Activated gamma-delta T cell treated with anti-CD3 and anti-CD28 coated beads, Interleukin-2, amount 50 U/mL, for 16 hours (primary cell): ENCODE measurements at regions not wholly inside any gene's neighbourhood (a gene's known extent, or its start where the extent isn't known, plus 50 kb on each side); places are given as distances from the start of the nearest gene placed in this dataset.
"Not testable (repeated sequence)": the region's sequence is repeated elsewhere in the genome, so short reads cannot be mapped to it uniquely, and the experiment has no call there.

Experiments
- DNase-seq: peaks from one replicate; pipeline ENCODE4 v3.0.0-alpha.2; 2020; ENCODE audit warnings: low read depth

DNA sequence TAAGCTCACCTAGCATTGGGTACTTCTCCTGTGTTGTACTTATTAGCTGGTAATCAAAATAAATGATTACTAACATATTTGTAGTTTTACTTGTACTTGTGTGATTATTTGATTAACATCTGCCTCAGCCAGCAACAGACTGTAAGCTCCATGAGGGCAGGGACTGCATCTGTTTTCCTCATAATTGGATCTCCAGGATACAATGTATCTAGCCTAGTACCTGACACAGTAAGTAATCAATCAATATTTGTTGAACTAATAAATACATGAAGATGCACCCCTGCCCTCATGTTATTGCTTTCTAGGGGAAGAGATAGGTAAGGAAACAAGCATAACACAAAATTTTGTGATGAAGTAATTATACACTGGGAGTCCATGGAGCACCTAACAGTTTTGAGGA, 101.5 kb downstream of the TENT5C start:
- no peak for DNase-seq

DNA sequence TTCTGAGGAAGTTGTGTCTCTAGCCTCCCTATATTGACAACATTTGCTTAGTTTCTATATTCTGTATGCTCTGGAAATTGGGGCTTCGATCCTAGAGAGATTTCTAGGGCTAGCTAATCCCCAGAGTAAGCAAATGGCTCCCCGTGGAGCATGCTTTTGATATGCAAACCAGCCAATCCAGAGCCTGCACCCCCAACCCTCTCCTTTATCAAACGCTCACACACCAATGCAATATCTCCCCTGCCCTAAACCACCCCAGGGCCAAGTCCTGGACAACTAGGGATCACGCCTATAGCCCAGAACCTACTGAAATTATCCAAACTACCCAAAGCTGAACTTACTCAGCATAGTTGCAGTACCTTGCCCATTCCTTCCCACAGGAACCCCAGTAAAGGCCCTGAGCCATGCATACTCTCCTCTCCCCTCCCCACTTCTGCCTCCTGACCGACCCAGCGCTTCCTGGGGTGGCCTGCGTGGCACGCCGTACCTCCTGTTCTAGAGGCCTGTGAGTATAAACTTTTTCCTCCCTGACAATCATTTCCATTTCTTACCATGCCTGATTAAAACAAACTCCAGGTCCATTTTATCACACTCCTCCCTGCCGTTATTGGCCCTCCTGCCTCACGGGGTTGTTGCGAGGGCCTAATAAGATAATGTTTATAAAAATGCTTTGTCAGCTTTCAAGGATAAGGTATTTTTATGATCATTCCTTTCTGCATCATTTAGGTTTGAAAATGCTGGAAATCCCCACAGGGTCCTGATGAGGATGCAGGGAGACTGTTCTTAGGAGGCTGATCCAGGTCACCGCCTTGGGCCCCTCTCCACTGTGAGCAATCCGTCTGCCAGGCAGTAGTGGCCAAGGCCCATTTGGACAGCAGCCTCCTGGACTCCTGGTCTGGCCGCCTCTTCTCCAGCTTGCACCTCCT, 102.7 kb downstream of the TENT5C start:
- no peak for DNase-seq

DNA sequence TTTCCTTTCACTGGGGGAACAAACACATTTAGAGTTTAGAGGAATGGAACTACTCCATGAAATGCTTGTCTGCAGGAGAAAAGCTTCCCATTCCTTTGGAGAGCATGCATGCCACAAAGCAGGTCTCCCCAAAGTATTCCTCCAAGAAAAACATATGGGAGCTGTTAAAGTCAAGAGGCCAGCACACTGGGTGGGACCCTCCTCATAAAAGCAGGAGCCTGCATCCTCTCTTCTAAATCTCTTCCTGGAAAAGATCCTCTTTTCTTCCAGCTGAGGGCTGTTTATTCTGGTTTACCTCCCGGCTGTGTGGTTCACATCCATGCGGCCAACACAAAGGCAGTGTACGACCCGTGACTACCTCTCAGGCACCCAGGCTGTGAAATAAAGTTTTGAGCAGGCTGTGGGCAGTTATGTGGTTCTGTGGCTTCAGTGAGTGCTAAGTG, 103.4 kb downstream of the TENT5C start:
- DNase-seq = no peak

DNA sequence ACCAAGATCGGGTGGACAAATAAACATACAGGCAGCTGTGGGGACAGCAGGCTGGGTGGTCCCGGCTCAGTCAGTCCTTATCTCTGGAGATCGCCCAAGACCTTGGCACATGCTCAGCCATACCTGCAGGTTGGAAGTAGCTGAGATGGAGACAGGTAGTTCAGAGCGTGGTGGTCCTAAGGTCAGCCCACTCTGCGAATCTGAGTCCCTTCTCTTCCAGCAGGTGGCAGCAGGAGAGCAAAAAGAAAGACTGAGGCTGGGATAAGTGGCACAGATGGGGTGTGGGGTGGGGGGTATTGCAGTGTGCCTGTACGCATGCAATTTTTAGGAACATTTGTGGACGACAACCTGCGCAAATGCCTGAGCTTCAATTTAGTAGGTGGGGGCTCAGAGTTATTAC, 104.9 kb downstream of the TENT5C start:
- DNase-seq = no peak

DNA sequence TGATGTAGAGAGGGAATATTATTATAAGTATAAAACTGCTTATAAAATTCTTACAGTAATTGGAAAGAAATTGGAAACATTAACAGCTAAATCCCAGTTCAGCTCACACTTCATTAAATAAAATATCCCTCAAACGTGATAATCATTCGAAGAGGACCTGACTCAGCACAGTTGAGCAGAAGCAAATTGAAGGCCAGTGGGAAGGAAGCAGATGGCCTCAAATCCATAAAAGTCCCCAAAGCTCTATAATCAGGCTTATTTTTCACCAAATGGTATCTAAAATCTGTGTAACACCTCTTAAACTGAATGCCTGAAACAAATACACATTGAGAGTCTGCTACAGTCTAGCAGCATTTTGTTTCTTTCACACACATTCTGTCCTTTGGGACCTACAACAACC, 106.8 kb downstream of the TENT5C start:
- DNase-seq = no peak

DNA sequence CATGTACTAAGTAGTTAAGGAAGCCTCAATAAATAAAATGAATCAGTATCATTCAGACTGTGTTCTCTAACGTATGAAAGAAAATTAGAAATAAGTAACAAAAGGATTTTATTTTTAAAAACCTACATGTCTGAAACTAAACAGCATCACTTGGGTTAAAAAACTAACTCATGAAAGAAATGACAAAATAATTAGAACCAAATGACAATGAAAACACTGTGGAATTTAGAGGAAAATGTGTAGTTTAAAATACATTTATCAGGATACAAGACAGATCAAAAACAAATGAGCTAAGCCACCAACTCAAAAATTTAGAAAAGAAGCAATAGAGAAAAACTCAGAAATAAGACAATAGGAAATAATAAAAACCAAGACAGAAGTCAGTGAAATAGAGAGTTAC, 108.7 kb downstream of the TENT5C start:
- no peak for DNase-seq

DNA sequence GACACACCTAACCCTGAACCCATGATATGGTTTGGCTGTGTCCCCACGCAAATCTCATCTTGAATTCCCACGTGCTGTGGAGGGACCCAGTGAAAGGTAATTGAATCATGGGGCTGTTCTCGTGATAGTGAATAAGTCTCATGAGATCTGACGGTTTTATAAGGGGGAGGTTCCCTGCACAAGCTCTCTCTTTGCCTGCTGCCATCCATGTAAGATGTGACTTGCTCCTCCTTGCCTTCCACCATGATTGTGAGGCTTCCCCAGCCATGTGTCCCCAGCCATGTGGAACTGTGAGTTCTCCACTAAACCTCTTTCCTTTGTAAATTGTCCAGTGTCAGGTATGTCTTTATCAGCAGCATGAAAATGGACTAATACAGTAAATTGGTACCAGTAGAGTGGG, 110.2 kb downstream of the TENT5C start:
- DNase-seq = not testable (repeated sequence)

DNA sequence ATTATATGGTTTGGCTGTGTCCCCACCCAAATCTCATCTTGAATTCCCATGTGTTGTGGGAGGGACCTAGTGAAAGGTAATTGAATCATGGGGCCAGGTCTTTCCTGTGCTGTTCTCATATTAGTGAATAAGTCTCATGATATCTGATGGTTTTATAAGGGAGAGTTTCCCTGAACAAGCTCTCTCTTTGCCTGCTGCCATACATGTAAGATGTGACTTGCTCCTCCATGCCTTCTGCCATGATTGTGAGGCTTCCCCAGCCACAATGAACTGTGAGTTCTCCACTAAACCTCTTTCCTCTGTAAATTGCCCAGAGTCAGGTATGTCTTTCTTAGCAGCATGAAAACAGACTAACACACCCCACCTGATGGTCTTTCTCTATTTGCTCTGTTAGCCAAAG, 112.1 kb downstream of the TENT5C start:
- DNase-seq = not testable (repeated sequence)

DNA sequence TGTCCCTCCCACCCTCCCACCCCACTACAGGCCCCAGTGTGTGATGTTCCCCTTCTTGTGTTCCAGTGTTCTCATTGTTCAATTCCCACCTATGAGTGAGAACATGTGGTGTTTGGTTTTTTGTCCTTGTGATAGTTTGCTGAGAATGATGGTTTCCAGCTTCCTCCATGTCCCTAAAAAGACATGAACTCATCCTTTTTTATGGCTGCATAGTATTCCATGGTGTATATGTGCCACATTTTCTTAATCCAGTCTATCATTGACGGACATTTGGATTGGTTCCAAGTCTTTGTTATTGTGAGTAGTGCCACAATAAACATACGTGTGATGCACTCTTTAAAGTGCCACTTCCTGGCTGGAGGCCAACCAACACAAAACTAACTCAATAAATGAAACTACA, 112.7 kb downstream of the TENT5C start:
- not testable (repeated sequence) for DNase-seq

DNA sequence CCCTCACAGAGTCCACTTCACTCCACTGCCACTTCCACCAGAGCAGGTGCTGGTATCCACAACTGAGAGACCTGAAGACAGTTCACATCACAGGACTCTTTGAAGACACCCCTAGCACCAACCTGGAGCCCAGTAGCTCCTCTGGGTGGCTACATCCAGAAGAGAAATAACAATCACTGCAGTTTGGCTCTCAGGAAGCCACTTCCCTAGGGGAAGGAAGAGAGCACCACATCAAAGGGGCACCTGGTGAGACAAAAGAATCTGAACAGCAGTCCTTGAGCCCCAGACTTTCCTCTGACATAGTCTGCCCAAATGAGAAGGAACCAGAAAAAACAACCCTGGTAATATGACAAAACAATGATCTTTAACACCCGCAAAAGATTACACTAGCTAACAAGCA, 113.2 kb downstream of the TENT5C start:
- no peak for DNase-seq

DNA sequence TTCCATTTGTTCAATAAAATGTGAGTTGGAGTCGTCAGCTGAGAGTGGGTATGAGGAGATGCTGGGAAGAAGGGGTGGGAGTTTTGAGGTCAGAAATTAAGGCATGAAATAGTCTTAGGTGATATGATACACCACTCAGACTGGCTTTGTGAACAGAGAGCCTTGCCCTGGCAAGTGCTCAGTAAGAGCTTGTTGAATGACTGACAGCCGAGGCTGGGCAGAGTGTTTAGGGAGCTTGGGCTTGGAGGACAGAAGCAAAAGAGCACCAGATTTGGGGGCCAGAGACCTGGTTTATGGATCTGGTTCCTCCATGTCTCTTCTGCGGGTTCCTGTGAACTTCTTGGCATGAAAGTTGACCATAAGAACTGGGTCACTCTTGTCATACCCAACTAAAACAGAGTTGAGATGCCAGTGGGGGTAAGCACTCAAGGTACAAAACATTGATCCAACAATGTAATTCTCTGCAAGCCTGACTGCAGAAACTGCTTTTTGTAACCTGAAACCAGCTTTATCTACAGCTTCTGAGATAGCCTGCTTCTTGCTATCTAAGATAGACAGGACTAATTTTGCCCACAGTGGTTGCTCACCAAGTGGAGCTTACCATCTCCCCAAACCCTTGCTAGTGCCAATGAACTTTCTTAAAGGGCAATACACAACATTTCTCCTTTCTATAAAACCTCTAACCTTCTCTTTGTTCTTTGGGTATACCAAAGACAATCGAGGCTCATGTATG, 126.4 kb downstream of the TENT5C start:
- no peak for DNase-seq

DNA sequence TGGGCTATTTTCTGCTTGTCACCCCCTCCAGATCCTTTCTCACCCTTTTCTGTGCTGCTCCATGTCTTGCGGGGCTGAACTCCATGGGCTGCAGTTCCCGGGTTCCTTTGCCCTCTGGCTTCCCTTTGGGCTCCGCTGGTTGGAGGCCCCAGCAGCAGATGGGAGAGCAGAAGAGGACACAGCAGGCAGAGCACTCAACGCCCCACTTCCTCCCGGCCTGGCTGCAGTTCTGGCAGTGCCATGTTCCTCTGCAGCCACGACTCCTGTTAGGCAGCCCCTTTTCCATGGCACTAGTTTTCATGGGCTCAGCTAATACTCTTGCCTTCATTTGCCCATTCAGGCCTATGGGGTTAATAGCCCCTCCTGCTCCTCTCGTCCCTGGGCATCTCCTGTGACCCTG, 127.1 kb downstream of the TENT5C start:
- DNase-seq = no peak

DNA sequence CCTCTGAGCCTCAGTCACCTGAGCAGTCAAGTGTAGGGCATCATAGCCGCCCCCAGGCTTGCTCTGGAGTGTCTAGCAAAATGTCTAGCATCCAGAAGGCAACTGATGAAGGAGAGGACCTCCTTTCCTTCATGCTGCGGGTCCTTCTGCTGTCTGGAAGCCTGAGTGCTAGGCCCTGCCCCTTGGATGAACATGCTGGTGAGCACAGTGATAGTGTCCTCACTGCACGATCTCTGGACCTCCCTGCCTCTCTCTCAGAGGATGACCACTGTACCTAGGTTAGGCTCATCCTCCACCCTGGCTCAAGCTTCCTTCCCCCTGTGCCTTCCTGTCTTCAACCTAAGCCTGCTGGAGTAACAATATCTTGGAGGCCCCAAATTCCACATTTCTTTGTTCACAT, 128.6 kb downstream of the TENT5C start:
- no peak for DNase-seq

DNA sequence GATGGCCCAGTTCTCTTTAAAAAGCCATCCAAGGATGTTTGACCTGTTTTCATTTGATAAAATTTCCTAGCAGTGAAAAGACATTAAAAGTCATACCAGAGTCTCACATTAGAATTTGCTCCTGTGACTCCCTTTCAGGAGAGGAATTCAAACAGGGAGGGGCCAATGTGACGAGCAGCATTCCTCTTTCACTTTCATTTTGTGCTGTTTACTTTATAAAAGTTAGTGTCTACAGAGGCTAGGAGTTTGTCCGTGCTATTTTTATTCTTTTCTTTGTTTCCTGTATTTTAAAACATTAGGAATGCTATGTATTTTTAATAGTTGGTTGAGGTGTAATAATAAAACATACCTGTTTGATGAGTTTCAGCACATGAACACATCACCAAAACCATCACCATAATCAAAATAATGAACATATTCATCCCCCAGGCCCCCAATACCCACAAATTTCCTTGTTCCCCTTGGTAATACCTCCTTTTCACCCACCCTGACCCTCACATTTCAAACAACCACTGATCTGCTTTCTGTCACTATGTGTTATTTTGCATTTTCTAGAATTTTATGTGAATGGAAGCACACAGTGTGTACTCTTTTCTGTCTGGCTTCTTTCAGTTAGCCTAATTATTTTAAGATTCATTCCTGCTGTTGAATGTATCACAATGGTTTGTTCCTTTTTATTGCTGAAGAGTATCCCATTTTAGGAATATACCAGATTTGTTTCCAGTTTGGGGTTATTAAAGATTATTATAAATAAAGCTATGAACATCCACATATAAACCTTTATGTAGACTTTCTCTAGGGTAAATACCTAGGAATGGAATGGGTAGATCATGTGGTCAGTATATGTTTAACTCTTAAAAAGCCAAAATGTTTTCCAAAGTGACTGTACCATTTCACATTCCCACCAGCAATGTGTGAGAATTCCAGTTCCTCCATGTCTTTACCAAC, 129.5 kb downstream of the TENT5C start:
- no peak for DNase-seq

DNA sequence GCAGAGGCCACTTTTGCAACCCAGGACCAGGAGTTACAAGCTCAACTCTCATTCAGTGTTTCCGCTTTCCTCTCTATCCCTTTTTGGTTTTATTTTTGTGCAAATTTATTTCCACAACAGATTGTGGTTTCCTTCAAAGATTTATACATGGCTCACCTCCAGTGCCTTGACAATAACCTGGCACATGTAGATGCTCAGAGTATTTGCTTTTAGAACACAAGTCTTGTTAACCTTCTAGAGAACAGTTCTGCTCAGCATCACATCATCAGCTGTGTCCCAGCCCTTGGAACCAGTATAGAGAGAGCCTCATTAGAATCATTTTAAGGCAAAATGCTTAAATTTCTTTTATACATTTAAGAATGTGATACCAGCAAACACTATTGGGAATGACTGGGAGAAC, 133.7 kb downstream of the TENT5C start:
- no peak for DNase-seq

DNA sequence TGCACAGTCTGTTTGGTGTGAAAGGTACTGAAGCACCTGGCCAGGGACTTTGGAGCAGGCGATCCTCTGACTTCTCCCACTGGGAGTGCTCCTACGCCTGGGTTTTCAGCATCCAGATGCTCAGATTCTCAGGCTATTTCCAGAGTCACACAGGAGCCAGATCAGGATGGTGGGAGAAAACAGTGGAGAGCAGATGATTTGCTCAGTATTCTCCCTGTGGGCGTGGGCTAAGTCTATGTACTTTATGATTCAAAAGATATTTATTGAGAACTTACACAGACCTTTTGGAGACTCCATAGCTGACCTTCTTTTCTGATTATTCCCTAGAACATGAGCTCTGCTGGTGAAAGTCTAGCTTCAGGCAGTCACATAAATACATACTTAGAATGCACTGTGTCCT, 134.6 kb downstream of the TENT5C start:
- no peak for DNase-seq

DNA sequence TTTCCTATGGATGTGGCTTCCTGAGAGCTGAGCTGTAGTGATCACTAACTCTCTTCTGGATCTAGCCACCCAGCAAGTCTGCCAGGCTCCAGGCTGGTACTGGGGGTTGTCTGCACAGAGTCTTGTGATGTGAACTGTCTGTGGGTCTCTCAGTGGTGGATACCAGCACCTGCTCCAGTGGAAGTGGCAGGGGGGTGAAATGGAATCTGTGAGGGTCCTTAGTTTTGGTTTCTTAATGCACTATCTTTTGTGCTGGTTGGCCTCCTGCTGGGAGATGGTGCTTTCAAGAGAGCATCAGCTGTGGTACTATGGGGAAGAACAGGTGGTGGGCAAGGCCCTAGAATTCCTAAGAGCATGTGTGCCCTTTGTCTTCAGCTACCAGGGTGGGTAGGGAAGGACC, 140.7 kb downstream of the TENT5C start:
- not testable (repeated sequence) for DNase-seq

DNA sequence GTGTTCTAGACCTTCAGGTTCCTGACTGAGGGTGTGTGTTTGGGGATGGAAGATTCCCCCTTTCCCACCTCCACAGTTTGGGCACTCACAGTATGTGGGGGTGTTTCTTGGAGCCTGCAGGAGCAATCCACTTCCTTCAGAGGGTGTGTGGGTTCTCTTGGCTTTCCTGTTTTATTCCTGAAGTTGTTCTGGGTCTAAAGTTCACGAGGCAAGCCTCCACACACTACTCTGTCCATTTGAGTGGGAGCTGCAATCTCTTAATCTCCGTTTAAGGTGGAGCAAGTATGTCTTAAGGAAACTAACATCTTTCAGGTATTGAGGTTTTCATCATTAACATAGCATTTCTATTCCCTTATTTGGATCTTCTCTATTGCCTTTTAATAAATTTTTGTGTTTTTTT, 141.8 kb downstream of the TENT5C start:
- no peak for DNase-seq

DNA sequence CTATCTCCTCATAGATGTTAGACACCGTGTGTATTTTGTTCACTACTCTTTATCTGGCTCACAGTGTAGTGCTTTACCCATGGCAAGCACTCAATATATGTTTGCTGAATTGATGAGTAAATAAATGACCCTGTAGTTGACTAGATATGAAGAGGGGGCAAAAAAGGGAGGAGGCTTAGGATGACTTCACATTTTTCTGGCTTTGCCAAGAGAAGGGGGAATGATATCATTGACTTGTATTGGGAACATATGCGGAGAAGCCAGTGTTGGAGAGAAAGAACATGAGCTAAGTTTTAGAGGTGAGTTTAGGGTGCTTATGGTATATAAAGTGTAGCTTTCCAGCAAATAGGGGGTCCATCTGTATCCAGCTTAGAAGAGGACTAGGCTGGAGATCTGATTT, 145.5 kb downstream of the TENT5C start:
- no peak for DNase-seq

DNA sequence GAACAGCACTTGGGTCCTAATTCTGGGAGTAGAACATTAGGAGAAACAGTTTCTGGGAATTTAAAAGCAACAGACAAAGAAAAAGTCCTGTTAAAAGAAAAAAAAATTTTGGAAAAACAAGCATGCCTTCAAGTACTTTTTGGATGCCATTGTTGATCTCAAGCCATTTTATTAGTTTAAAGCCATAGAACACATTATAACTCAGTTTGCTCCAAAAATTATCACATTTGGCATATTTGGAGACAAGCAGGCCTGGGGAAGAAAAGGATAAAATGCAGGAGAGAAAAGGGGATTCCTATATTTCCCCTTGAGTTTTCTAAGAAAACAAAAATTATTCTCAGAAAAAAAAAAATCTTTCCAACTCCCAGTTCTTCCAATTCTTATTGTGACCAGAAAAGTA, 146.8 kb downstream of the TENT5C start:
- DNase-seq = no peak

DNA sequence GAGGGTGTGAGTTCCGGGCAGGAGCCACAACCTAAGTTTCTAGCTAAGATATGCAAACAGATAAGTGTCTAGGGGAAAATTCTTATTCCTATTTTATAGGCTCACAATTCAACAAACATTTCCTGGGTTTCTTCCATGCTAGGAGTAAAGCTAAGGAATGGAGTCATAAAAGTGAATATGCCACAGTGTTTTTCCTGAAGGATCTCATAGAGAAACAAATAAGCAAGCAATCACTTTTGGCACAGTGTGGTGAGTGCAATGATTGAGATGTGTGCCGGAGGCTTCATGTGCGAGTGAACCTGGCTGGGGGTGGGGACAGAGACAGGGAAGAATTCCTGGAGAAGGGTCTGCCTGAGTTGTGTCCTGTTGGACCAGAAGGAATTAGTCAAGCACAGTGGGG, 147.4 kb downstream of the TENT5C start:
- DNase-seq = no peak

DNA sequence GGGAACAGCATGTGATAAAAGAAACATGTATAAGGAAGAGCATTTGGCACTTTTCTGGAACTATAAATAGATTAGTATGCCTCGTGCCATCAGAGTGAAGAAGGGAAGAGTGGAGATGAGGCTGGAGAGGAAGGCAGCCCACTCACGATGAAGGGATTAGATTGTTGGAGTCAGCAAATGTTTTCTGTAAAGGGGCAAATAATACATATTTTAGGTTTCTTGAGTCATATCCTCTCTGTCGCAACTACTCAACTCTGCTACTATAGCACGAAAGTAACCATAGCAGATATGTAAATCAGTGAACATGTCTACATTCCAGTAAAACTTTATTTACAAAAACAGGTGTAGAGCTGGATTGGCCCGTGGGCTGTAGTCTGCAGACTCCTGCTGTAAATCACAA, 147.8 kb downstream of the TENT5C start:
- no peak for DNase-seq
